ENCODE measurements at regions not wholly inside any gene's neighbourhood (a gene's known extent, or its start where the extent isn't known, plus 50 kb on each side); places are given as distances from the start of the nearest gene placed in this dataset.

DNA sequence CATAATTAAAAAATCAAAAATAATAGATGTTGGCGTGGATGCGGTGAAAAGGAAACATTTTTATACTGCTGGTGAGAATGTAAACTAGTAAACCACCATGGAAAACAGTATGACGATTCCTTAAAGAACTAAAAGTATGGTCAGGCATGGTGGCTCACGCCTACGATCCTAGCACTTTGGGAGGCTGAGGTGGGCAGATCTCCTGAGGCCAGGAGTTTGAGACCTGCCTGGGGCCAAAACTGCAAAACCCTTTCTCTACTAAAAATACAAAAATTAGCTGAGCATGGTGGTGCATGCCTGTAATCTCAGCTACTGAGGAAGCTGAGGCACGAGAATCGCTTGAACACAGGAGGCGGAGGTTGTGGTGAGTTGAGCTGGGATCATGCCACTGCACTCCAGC, 195.7 kb upstream of the BMP4 start:
- no peak for TF ChIP-seq CTCF (conservative IDR thresholded peaks at IDR 0.05; ENCODE audit: control insufficient read depth, insufficient read depth, low read depth, low read length)
- no peak overlapping the region for H3K4me3 ChIP-seq (ENCODE audit: control insufficient read depth, low read depth, low read length)

GRCh38 chr14:54166049-54166950, 209.7 kb upstream of the BMP4 start:
- no peak for DNase-seq (ENCODE audit: low read depth)
- no peak for TF ChIP-seq CTCF (conservative IDR thresholded peaks at IDR 0.05; ENCODE audit: control insufficient read depth, insufficient read depth, low read depth, low read length)

More for the DNA sequence above, 195.7 kb upstream of the BMP4 start:
- no peak for DNase-seq (ENCODE audit: low read depth)

GRCh38 chr14:54168489-54168888, 211.9 kb upstream of the BMP4 start:
- DNase-seq (ENCODE audit: low read depth), result no peak
- TF ChIP-seq CTCF (conservative IDR thresholded peaks at IDR 0.05; ENCODE audit: control insufficient read depth, insufficient read depth, low read depth, low read length), result no peak
- no peak overlapping the region for H3K4me3 ChIP-seq (ENCODE audit: control insufficient read depth, low read depth, low read length)

More at GRCh38 chr14:54166049-54166950, 209.7 kb upstream of the BMP4 start:
- no peak overlapping the region for H3K4me3 ChIP-seq (ENCODE audit: control insufficient read depth, low read depth, low read length)

GRCh38 chr14:54169254-54169924, 212.8 kb upstream of the BMP4 start:
- peak; percentile 55 for DNase-seq (ENCODE audit: low read depth)
- no peak for TF ChIP-seq CTCF (conservative IDR thresholded peaks at IDR 0.05; ENCODE audit: control insufficient read depth, insufficient read depth, low read depth, low read length)
- no peak overlapping the region for H3K4me3 ChIP-seq (ENCODE audit: control insufficient read depth, low read depth, low read length)

- TF ChIP-seq CTCF (conservative IDR thresholded peaks at IDR 0.05; ENCODE audit: control insufficient read depth, insufficient read depth, low read depth, low read length), result no peak
- no peak for DNase-seq (ENCODE audit: low read depth)
- H3K4me3 ChIP-seq (ENCODE audit: control insufficient read depth, low read depth, low read length), result no peak overlapping the region
Measured at GRCh38 chr14:54170301-54170700, 213.7 kb upstream of the BMP4 start.

GRCh38 chr14:54172114-54172513, 215.5 kb upstream of the BMP4 start:
- DNase-seq (ENCODE audit: low read depth), result no peak
- no peak overlapping the region for H3K4me3 ChIP-seq (ENCODE audit: control insufficient read depth, low read depth, low read length)
- no peak for TF ChIP-seq CTCF (conservative IDR thresholded peaks at IDR 0.05; ENCODE audit: control insufficient read depth, insufficient read depth, low read depth, low read length)

Data from fibroblast of mammary gland (primary cell).